ENCODE measurements at regions not wholly inside any gene's neighbourhood (a gene's known extent, or its start where the extent isn't known, plus 50 kb on each side); places are given as distances from the start of the nearest gene placed in this dataset.

GRCh38 chr9:89247431-89248353 is 63.3 kb upstream of the CKS2 start:
- H3K9me1 ChIP-seq (replicated peaks; ENCODE audit: control insufficient read depth, extremely low read depth, insufficient read depth, low read length): no peaks in the 10 kb centered on the region
- ChIA-PET CTCF (no interaction called here), POLR2A (no interaction called here)
- H3K9ac ChIP-seq (replicated peaks; ENCODE audit: extremely low read depth, insufficient read depth, low read length): no peak overlapping the region
- BruUV-seq (replicated peaks): no TSS peak
- dilution Hi-C loops (cut with MboI; ENCODE audit: extremely low pct_ligation_motif_present, low sequenced_read_pairs): no loop called here
- H3K4me2 ChIP-seq (ENCODE audit: insufficient read depth, low read length): no peak overlapping the region
- no peak overlapping the region for H3K4me3 ChIP-seq (replicated peaks in 1 of 3; ENCODE audit: insufficient read depth in 1 of 3, low read depth in 1 of 3, low read length in 3 of 3)
- H3K36me3 ChIP-seq (ENCODE audit: control insufficient read depth in 2 of 2, extremely low read depth in 1 of 2, insufficient read depth in 2 of 2, low read length in 2 of 2): no peaks in the 10 kb centered on the region
- H3K27ac ChIP-seq (ENCODE audit: insufficient read depth, low read depth, low read length): no peak overlapping the region
- FAIRE-seq: no peak
- H3K9me3 ChIP-seq (replicated peaks; ENCODE audit: control insufficient read depth, insufficient read depth, low read length): no peaks in the 10 kb centered on the region
- no peaks in the 10 kb centered on the region for H4K20me1 ChIP-seq (replicated peaks; ENCODE audit: control insufficient read depth, extremely low read depth, insufficient read depth, low read length)
- H3K4me1 ChIP-seq (ENCODE audit: control insufficient read depth, extremely low read depth, insufficient read depth, low read length): no peaks in the 10 kb centered on the region
- H3K79me2 ChIP-seq (ENCODE audit: control insufficient read depth, insufficient read depth, low read length): no peaks in the 10 kb centered on the region
- no peaks in the 10 kb centered on the region for H3K27me3 ChIP-seq (ENCODE audit: control insufficient read depth in 2 of 2, insufficient read depth in 2 of 2, low read length in 2 of 2)
- peak; percentile 13 for DNase-seq (ENCODE audit: low read depth, low spot score)
- no peak overlapping the region for H2AFZ ChIP-seq (ENCODE audit: low read depth, low read length)
- no peak for TF ChIP-seq MYC (IDR thresholded peaks at IDR 0.05; ENCODE audit: low read depth, low read length)
- TF ChIP-seq, protein P1, sequence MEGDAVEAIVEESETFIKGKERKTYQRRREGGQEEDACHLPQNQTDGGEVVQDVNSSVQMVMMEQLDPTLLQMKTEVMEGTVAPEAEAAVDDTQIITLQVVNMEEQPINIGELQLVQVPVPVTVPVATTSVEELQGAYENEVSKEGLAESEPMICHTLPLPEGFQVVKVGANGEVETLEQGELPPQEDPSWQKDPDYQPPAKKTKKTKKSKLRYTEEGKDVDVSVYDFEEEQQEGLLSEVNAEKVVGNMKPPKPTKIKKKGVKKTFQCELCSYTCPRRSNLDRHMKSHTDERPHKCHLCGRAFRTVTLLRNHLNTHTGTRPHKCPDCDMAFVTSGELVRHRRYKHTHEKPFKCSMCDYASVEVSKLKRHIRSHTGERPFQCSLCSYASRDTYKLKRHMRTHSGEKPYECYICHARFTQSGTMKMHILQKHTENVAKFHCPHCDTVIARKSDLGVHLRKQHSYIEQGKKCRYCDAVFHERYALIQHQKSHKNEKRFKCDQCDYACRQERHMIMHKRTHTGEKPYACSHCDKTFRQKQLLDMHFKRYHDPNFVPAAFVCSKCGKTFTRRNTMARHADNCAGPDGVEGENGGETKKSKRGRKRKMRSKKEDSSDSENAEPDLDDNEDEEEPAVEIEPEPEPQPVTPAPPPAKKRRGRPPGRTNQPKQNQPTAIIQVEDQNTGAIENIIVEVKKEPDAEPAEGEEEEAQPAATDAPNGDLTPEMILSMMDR (IDR thresholded peaks at IDR 0.05; ENCODE audit: extremely low read depth in 1 of 2, insufficient read depth in 1 of 2, low read depth in 1 of 2, low read length in 2 of 2): no peak
- no peak for TF ChIP-seq JUN (IDR thresholded peaks at IDR 0.05; ENCODE audit: borderline replicate concordance, insufficient read depth, insufficient read length, low read depth)
- TF ChIP-seq FOS (IDR thresholded peaks at IDR 0.05; ENCODE audit: borderline replicate concordance, insufficient read depth, low read length): peak; percentile 38
- intact Hi-C loops (cut with micrococcal nuclease): no loop called here

GRCh38 chr9:89249001-89249400 is 62.0 kb upstream of the CKS2 start:
- H3K9me1 ChIP-seq (replicated peaks; ENCODE audit: control insufficient read depth, extremely low read depth, insufficient read depth, low read length): no peaks in the 10 kb centered on the region
- TF ChIP-seq FOS (IDR thresholded peaks at IDR 0.05; ENCODE audit: borderline replicate concordance, insufficient read depth, low read length) (no peak), GATA2 (IDR thresholded peaks at IDR 0.05; ENCODE audit: insufficient read depth, insufficient read length, low read depth, low read length) (no peak), POLR2A (IDR thresholded peaks at IDR 0.05; ENCODE audit: low read depth, low read length) (no peak), MYC (IDR thresholded peaks at IDR 0.05; ENCODE audit: low read depth, low read length) (no peak), POLR2AphosphoS5 (IDR thresholded peaks at IDR 0.05; ENCODE audit: insufficient read depth, low read depth, low read length) (no peak), JUN (IDR thresholded peaks at IDR 0.05; ENCODE audit: borderline replicate concordance, insufficient read depth, insufficient read length, low read depth) (no peak), EZH2 (IDR thresholded peaks at IDR 0.05; ENCODE audit: borderline replicate concordance, low read depth, low read length, severe bottlenecking) (no peak)
- TF ChIP-seq, protein P1 (IDR thresholded peaks at IDR 0.05; ENCODE audit: extremely low read depth in 1 of 2, insufficient read depth in 1 of 2, low read depth in 1 of 2, low read length in 2 of 2): no peak
- TF ChIP-seq, protein P2, sequence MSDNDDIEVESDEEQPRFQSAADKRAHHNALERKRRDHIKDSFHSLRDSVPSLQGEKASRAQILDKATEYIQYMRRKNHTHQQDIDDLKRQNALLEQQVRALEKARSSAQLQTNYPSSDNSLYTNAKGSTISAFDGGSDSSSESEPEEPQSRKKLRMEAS (IDR thresholded peaks at IDR 0.05; ENCODE audit: insufficient read depth, insufficient read length): no peak
- intact Hi-C loops (cut with micrococcal nuclease) (no loop called here), dilution Hi-C loops (cut with MboI; ENCODE audit: extremely low pct_ligation_motif_present, low sequenced_read_pairs) (no loop called here)
- DNase-seq (ENCODE audit: low read depth, low spot score) (no peak), FAIRE-seq (no peak)
- no peaks in the 10 kb centered on the region for H3K9me3 ChIP-seq (replicated peaks; ENCODE audit: control insufficient read depth, insufficient read depth, low read length)
- no peak overlapping the region for H3K4me2 ChIP-seq (ENCODE audit: insufficient read depth, low read length)
- H3K79me2 ChIP-seq (ENCODE audit: control insufficient read depth, insufficient read depth, low read length): no peaks in the 10 kb centered on the region
- H3K27ac ChIP-seq (ENCODE audit: insufficient read depth, low read depth, low read length): no peak overlapping the region
- H3K4me3 ChIP-seq (replicated peaks in 1 of 3; ENCODE audit: insufficient read depth in 1 of 3, low read depth in 1 of 3, low read length in 3 of 3): no peak overlapping the region
- H3K4me1 ChIP-seq (ENCODE audit: control insufficient read depth, extremely low read depth, insufficient read depth, low read length): no peaks in the 10 kb centered on the region
- H3K36me3 ChIP-seq (ENCODE audit: control insufficient read depth in 2 of 2, extremely low read depth in 1 of 2, insufficient read depth in 2 of 2, low read length in 2 of 2): no peaks in the 10 kb centered on the region
- H4K20me1 ChIP-seq (replicated peaks; ENCODE audit: control insufficient read depth, extremely low read depth, insufficient read depth, low read length): no peaks in the 10 kb centered on the region
- POLR2A ChIA-PET: no interaction called here
- BruUV-seq (replicated peaks): no TSS peak
- H3K9ac ChIP-seq (replicated peaks; ENCODE audit: extremely low read depth, insufficient read depth, low read length): no peak overlapping the region
- H2AFZ ChIP-seq (ENCODE audit: low read depth, low read length): no peak overlapping the region
- CTCF ChIA-PET: interaction anchor here (1.2 kb wide), 1 partner anchor 30 kb away, joined by 3 read pairs; no protein-coding TSS in a partner anchor
- H3K27me3 ChIP-seq (ENCODE audit: control insufficient read depth in 2 of 2, insufficient read depth in 2 of 2, low read length in 2 of 2): no peaks in the 10 kb centered on the region

All from endothelial cell of umbilical vein (primary cell).